ENCODE measurements at regions not wholly inside any gene's neighbourhood (a gene's known extent, or its start where the extent isn't known, plus 50 kb on each side); places are given as distances from the start of the nearest gene placed in this dataset.

DNA sequence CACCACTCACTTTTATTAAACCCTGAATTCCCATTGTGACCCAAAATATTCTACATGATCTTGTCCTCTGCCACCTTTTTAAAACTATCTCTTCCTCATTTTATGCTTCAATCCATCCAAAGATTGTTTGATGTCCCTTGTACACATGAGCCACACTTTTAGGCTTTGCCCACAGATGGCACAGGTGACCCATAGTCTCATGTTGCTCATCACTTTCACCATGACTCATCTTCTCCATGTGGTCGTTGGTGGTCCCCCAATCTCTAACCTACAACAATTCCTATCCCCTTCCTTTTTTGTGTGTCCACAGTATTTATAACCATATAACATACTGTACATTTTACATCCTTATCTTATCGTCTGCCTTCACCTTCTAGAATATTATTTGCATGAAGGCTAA, 271.5 kb upstream of the ZWINT start:
- Histone ChIP-seq H3K36me3 (ENCODE audit: control insufficient read depth, insufficient read depth, low read length) (no peaks in the 10 kb centered on the region), H3K27ac (ENCODE audit: low read length) (no peak overlapping the region), H3K27me3 (ENCODE audit: control insufficient read depth, insufficient read depth, low read length) (no peaks in the 10 kb centered on the region), H3K4me1 (ENCODE audit: control insufficient read depth, insufficient read depth, low read length) (no peaks in the 10 kb centered on the region), H3K4me3 (ENCODE audit: low read length) (no peak overlapping the region), H3K9me3 (ENCODE audit: control insufficient read depth, insufficient read depth, low read length) (no peaks in the 10 kb centered on the region)
- no peak for TF ChIP-seq CTCF (IDR thresholded peaks at IDR 0.05)
- Mint-ChIP-seq H3K4me3 (no peak overlapping the region), H3K36me3 (peaks cover 5% of the 10 kb centered on the region), H3K9me3 (peaks cover 14 to 25% of the 10 kb centered on the region in 2 donors), H3K27me3 (ENCODE audit: low read depth in 2 of 2) (no peaks in the 10 kb centered on the region), H3K4me1 (no peaks in the 10 kb centered on the region), H3K27ac (no peak overlapping the region)
- intact Hi-C loops (cut with micrococcal nuclease), result no loop called here
- DNase-seq (no peak), ATAC-seq (no peak)
- WGBS (ENCODE audit: insufficient coverage), result 42% methylated on average over 1 of the region's 2 CpGs

DNA sequence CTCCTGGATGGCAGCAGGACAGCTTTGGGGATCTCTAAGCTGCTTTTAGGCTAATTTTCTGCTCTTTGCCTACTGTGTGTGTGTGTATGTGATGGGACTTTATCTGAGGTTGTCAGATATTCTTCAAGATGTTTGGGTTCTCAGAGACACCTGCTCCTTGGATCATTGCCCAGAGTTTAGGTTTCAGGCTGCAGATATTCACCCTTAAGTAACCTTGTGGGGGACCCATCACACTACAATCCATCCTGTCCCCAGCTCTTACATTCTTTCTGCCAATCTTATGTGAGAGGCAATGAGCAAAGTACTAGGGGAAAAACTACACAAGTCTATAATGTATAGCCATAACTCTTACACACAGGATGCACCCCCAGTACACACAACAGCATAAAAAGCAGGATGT, 263.0 kb upstream of the ZWINT start:
- Histone ChIP-seq H3K27me3 (ENCODE audit: control insufficient read depth, insufficient read depth, low read length) (no peaks in the 10 kb centered on the region), H3K4me1 (ENCODE audit: control insufficient read depth, insufficient read depth, low read length) (no peaks in the 10 kb centered on the region), H3K9me3 (ENCODE audit: control insufficient read depth, insufficient read depth, low read length) (peaks cover 2% of the 10 kb centered on the region), H3K4me3 (ENCODE audit: low read length) (no peak overlapping the region), H3K27ac (ENCODE audit: low read length) (no peak overlapping the region), H3K36me3 (ENCODE audit: control insufficient read depth, insufficient read depth, low read length) (no peaks in the 10 kb centered on the region)
- Mint-ChIP-seq H3K9me3 (peaks cover 4 to 15% of the 10 kb centered on the region in 2 donors), H3K27me3 (ENCODE audit: low read depth in 2 of 2) (no peaks in the 10 kb centered on the region), H3K36me3 (peaks cover 5% of the 10 kb centered on the region), H3K4me3 (no peak overlapping the region), H3K4me1 (peaks cover 7 to 15% of the 10 kb centered on the region in 2 donors), H3K27ac (no peak overlapping the region)
- no peak for TF ChIP-seq CTCF (IDR thresholded peaks at IDR 0.05)
- intact Hi-C loops (cut with micrococcal nuclease), result no loop called here
- no peak for DNase-seq
- no peak for ATAC-seq

GRCh38 chr10:56623064-56623463, 262.0 kb upstream of the ZWINT start:
- Histone ChIP-seq H3K9me3 (ENCODE audit: control insufficient read depth, insufficient read depth, low read length) (peaks cover 2% of the 10 kb centered on the region), H3K27ac (ENCODE audit: low read length) (no peak overlapping the region), H3K4me3 (ENCODE audit: low read length) (no peak overlapping the region), H3K27me3 (ENCODE audit: control insufficient read depth, insufficient read depth, low read length) (no peaks in the 10 kb centered on the region), H3K36me3 (ENCODE audit: control insufficient read depth, insufficient read depth, low read length) (no peaks in the 10 kb centered on the region), H3K4me1 (ENCODE audit: control insufficient read depth, insufficient read depth, low read length) (no peaks in the 10 kb centered on the region)
- Mint-ChIP-seq H3K4me3 (no peak overlapping the region), H3K27ac (peak overlapping the region; percentile 39 to 54), H3K27me3 (ENCODE audit: low read depth in 2 of 2) (no peaks in the 10 kb centered on the region), H3K36me3 (no peaks in the 10 kb centered on the region), H3K9me3 (peaks cover 5 to 9% of the 10 kb centered on the region in 2 donors), H3K4me1 (peaks cover 7 to 15% of the 10 kb centered on the region in 2 donors)
- DNase-seq (no peak), ATAC-seq (no peak)
- intact Hi-C loops (cut with micrococcal nuclease), result no loop called here
- TF ChIP-seq CTCF (IDR thresholded peaks at IDR 0.05), result no peak
- WGBS (ENCODE audit: insufficient coverage), result 85% methylated on average over 2 of the region's 2 CpGs

DNA sequence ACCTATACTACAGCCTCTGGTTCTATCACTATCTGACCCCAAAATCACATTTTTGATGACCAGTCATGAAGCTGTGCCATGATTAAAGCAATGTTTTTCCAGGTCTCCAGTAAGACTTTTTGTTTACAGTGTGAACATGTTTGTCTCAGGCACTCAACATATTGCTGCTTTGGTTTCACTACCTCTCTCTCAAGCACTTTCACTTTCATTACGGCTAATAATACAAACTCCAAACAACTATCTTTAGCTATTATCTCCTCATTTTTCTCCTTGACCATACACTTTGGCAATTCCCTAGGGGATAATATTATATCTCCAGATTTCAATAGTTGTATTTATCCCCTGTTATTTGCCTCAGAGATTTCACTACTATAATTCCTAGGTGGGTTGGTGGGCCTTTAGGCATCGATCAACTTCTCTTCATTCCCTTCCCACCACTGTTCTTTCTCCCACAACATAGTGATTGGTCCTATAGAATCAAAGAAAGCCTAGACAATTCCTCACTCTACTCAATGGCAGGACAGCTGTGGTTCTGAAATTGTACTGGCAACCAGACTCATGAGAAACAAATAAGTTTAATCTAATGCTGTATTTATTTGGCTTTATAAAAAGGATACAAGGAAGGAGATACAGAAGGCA, 261.4 kb upstream of the ZWINT start:
- TF ChIP-seq CTCF (IDR thresholded peaks at IDR 0.05), result no peak
- Histone ChIP-seq H3K27ac (ENCODE audit: low read length) (no peak overlapping the region), H3K4me1 (ENCODE audit: control insufficient read depth, insufficient read depth, low read length) (no peaks in the 10 kb centered on the region), H3K36me3 (ENCODE audit: control insufficient read depth, insufficient read depth, low read length) (no peaks in the 10 kb centered on the region), H3K27me3 (ENCODE audit: control insufficient read depth, insufficient read depth, low read length) (no peaks in the 10 kb centered on the region), H3K4me3 (ENCODE audit: low read length) (no peak overlapping the region), H3K9me3 (ENCODE audit: control insufficient read depth, insufficient read depth, low read length) (peaks cover 2% of the 10 kb centered on the region)
- Mint-ChIP-seq H3K4me1 (peaks cover 7 to 15% of the 10 kb centered on the region in 2 donors), H3K27me3 (ENCODE audit: low read depth in 2 of 2) (no peaks in the 10 kb centered on the region), H3K9me3 (peaks cover 5 to 10% of the 10 kb centered on the region in 2 donors), H3K4me3 (peak overlapping the region; percentile 35), H3K36me3 (no peaks in the 10 kb centered on the region), H3K27ac (peak overlapping the region; percentile 39 to 54)
- ATAC-seq (no peak), DNase-seq (no peak)
- intact Hi-C loops (cut with micrococcal nuclease), result no loop called here
- WGBS (ENCODE audit: insufficient coverage), result 57% methylated on average over 2 of the region's 2 CpGs
